Cardiac muscle cell (in vitro differentiated cells and primary cell): ENCODE measurements at regions not wholly inside any gene's neighbourhood (a gene's known extent, or its start where the extent isn't known, plus 50 kb on each side); places are given as distances from the start of the nearest gene placed in this dataset.

Experiments used
- DNase-seq, 2 donors: peaks; one replicate each; pipeline versions ENCODE4 v3.0.0 to v3.0.0-alpha.2; 2010 to 2017; ENCODE audit warnings: low read depth in 1 of 2, low spot score in 1 of 2
- H3K27ac ChIP-seq: fragments of 200-600 bp; sonication (generic); 2 replicates; pipeline ENCODE4 v1.5.1; 2016
- H3K27me3 ChIP-seq: fragments of 200-600 bp; sonication (generic); 2 replicates; pipeline ENCODE4 v1.6.0; 2016; ENCODE audit warnings: control low read depth
- H3K36me3 ChIP-seq: fragments of 200-600 bp; sonication (generic); 2 replicates; pipeline ENCODE4 v1.5.1; 2016; ENCODE audit warnings: control low read depth
- H3K4me1 ChIP-seq: fragments of 200-600 bp; sonication (generic); 2 replicates; pipeline ENCODE4 v1.8.1; 2017; ENCODE audit warnings: low read depth, mild to moderate bottlenecking, mixed run types
- H3K4me3 ChIP-seq: fragments of 200-600 bp; sonication (generic); 2 replicates; pipeline ENCODE4 v1.5.1; 2016; ENCODE audit warnings: mild to moderate bottlenecking
- H3K9me3 ChIP-seq: fragments of 200-600 bp; sonication (generic); 2 replicates; pipeline ENCODE4 v1.5.1; 2017; ENCODE audit warnings: low read depth, mild to moderate bottlenecking, control low read depth
- TF ChIP-seq, protein P1 (sequence below): IDR thresholded peaks from 2 replicates; pipeline ENCODE4 v1.5.1; 2012; ENCODE audit warnings: low read depth, mild to moderate bottlenecking, low read length

DNA sequence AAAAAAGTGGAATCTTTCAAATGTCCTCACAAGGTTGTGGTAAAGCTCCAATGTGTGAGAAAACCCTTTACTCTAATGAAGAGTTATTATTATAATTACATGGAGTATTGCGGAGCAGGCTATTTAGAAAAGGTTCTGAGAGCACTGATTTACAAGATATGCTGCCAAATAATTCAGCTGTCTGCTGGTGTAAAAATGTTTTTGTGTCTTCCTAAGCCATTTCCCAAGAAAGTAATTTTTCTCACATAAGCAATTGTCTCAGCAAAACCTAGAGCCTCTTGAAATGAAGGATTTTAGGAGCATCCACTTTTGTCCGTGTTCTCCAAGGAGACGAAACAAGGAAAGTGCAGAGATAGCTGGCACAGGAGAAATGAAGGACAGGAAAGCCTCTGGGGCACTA, 229.6 kb upstream of the STARD13 start:
- Histone ChIP-seq H3K4me1 (no peaks in the 10 kb centered on the region), H3K9me3 (no peaks in the 10 kb centered on the region), H3K27ac (no peak overlapping the region), H3K27me3 (no peaks in the 10 kb centered on the region), H3K36me3 (no peaks in the 10 kb centered on the region), H3K4me3 (no peak overlapping the region)
- no peak for DNase-seq
- TF ChIP-seq, protein P1, sequence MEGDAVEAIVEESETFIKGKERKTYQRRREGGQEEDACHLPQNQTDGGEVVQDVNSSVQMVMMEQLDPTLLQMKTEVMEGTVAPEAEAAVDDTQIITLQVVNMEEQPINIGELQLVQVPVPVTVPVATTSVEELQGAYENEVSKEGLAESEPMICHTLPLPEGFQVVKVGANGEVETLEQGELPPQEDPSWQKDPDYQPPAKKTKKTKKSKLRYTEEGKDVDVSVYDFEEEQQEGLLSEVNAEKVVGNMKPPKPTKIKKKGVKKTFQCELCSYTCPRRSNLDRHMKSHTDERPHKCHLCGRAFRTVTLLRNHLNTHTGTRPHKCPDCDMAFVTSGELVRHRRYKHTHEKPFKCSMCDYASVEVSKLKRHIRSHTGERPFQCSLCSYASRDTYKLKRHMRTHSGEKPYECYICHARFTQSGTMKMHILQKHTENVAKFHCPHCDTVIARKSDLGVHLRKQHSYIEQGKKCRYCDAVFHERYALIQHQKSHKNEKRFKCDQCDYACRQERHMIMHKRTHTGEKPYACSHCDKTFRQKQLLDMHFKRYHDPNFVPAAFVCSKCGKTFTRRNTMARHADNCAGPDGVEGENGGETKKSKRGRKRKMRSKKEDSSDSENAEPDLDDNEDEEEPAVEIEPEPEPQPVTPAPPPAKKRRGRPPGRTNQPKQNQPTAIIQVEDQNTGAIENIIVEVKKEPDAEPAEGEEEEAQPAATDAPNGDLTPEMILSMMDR, result no peak

DNA sequence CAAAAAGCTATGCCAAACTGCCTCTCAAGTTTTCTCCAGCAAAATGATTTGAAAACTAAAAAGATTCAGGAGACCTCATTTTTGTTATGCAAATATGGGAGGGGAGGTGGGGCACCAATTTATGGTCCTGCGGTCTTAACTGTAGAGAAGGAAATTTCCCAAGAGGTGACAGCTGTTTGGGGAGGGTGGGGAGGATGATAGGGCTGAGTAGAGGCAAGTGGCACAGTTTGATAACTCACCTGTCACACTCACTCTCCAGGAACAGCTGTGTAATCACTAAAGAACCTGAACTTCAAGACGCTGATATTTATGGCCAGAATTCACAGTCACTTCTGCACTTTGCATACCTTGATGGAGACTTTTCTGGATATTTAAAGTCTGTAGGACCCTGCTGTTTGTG, 232.9 kb upstream of the STARD13 start:
- Histone ChIP-seq H3K27ac (no peak overlapping the region), H3K36me3 (no peaks in the 10 kb centered on the region), H3K4me3 (no peak overlapping the region), H3K27me3 (no peaks in the 10 kb centered on the region), H3K4me1 (no peaks in the 10 kb centered on the region), H3K9me3 (no peaks in the 10 kb centered on the region)
- TF ChIP-seq, protein P1, result no peak
- DNase-seq, result no peak

DNA sequence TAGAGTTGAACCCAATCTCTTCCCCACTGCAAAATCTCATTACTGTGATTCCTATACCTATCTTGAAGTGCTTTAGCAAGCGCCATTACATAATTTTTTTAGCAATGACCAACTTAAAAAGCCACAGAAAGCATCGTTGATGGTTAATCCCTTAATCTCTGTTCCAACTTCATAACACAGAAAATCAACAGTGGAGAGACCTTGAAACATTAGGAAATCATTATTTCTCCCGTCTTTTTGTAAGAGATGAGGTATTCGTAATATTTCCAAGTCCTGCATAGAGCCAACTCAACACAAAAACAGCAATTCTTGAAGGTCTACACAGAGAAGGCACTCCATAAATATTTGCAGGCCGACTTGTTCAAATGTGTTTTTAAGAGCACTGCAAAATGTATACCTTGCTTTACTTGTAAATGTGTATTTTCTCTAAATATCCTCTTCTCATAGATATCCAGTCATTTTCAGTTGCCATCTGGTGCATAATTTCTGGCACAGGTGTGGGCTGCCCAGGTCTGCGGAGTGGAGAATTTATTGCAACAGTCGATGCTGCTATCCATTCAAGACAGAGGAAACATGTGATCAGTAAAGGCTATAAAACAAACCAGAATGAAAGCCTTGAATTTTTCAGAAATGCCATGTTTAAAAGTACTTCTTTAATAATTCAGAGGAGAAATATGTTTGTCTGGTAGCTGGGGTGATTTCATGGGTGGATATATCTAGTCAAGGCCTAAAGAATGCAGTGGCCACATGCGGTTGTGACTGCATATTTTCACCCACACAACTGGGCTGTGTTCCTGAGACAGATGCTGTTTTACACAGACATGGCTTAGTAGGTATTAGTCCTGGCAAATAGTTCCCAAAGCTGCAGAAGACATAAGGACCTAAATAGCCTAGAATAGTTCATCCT, 234.3 kb upstream of the STARD13 start:
- H3K4me1 ChIP-seq, result no peaks in the 10 kb centered on the region
- H3K9me3 ChIP-seq, result no peaks in the 10 kb centered on the region
- peak in 1 of 2 donors; percentile 84 for DNase-seq
- H3K4me3 ChIP-seq, result no peak overlapping the region
- no peaks in the 10 kb centered on the region for H3K36me3 ChIP-seq
- no peaks in the 10 kb centered on the region for H3K27me3 ChIP-seq
- TF ChIP-seq, protein P1, result no peak
- H3K27ac ChIP-seq, result no peak overlapping the region

DNA sequence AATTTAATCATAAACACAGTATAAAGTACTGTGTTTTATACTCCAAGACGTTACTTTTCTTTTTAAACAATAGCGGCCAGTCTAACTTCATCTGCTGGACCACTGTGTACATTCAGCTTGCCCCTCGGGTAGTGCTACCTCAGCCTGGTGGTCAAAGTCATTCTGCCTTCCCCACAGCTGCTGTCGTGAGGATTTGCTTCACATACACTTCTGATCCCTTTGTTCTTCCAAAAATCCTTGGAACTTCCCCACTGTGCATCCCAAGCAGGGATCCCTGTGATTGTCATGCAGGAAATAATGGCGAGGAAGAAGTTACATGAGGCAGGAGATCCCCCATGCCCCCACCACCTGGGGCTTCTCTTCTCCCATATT, 234.9 kb upstream of the STARD13 start:
- no peaks in the 10 kb centered on the region for H3K4me1 ChIP-seq
- H3K27ac ChIP-seq, result no peak overlapping the region
- DNase-seq, result no peak
- H3K9me3 ChIP-seq, result no peaks in the 10 kb centered on the region
- H3K36me3 ChIP-seq, result no peaks in the 10 kb centered on the region
- no peak overlapping the region for H3K4me3 ChIP-seq
- TF ChIP-seq, protein P1, result no peak
- H3K27me3 ChIP-seq, result no peaks in the 10 kb centered on the region

DNA sequence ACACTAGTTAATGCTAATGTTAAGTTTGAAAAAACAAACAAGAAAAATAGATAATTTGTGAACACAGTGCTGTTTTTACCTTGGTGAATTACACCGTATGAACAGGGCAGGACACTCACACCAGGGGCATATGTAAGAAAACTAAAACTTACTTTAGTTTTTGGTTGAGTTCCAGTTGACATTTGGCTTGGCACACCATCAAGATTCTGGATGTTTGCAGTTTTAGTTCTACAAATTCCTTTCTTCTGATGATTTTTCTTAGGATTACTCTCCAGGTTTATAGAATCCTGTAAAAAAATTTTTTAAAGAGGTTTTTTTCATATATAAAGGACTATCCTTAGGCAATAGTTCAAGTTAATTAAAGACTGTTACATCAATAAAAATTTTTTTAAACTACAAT, 238.5 kb upstream of the STARD13 start:
- no peaks in the 10 kb centered on the region for H3K9me3 ChIP-seq
- H3K36me3 ChIP-seq, result no peaks in the 10 kb centered on the region
- TF ChIP-seq, protein P1, result no peak
- no peak overlapping the region for H3K4me3 ChIP-seq
- H3K27me3 ChIP-seq, result no peaks in the 10 kb centered on the region
- peak in 1 of 2 donors; percentile 89 for DNase-seq
- no peaks in the 10 kb centered on the region for H3K4me1 ChIP-seq
- H3K27ac ChIP-seq, result no peak overlapping the region
